IMR-90 (cell line): ENCODE measurements at regions not wholly inside any gene's neighbourhood (a gene's known extent, or its start where the extent isn't known, plus 50 kb on each side); places are given as distances from the start of the nearest gene placed in this dataset.

Source experiments
- BHLHE40 ChIP-seq: fragments of 150-350 bp; IDR thresholded peaks from 2 replicates; pipeline ENCODE4 v1.6.1; 2016; ENCODE audit warnings: mild to moderate bottlenecking, low read depth, low read length
- CEBPB ChIP-seq: IDR thresholded peaks from 2 replicates; pipeline ENCODE4 v1.6.1; 2012; ENCODE audit warnings: low read depth, low read length, improper control_type of control experiment
- CHD1 ChIP-seq: IDR thresholded peaks from 2 replicates; pipeline ENCODE4 v1.6.1; 2012; ENCODE audit warnings: low read depth, low read length, improper control_type of control experiment
- CTCF ChIP-seq: conservative IDR thresholded peaks from 2 replicates; pipeline ENCODE4 v1.5.1; 2012; ENCODE audit warnings: mild to moderate bottlenecking, low read depth, low read length, improper control_type of control experiment
- ELK1 ChIP-seq: fragments of 150-350 bp; IDR thresholded peaks from 2 replicates; pipeline ENCODE4 v1.6.1; 2016; ENCODE audit warnings: low read depth, mild to moderate bottlenecking, low read length, moderate library complexity, borderline replicate concordance
- FOS ChIP-seq: fragments of 150-350 bp; IDR thresholded peaks from 2 replicates; pipeline ENCODE4 v1.6.1; 2016; ENCODE audit warnings: low read depth, low read length
- MXI1 ChIP-seq: IDR thresholded peaks from 2 replicates; pipeline ENCODE4 v1.6.1; 2012; ENCODE audit warnings: low read depth, mild to moderate bottlenecking, low read length, moderate library complexity, borderline replicate concordance
- POLR2A ChIP-seq: IDR thresholded peaks from 2 replicates; pipeline ENCODE4 v1.6.1; 2012; ENCODE audit warnings: mild to moderate bottlenecking, low read depth, low read length
- RAD21 ChIP-seq: IDR thresholded peaks from 2 replicates; pipeline ENCODE4 v1.6.1; 2012; ENCODE audit warnings: low read length, improper control_type of control experiment
- RCOR1 ChIP-seq: IDR thresholded peaks from 2 replicates; pipeline ENCODE4 v1.6.1; 2012; ENCODE audit warnings: mild to moderate bottlenecking, low read length, improper control_type of control experiment; ENCODE audit not compliant: insufficient replicate concordance
- RFX5 ChIP-seq: IDR thresholded peaks from 2 replicates; pipeline ENCODE4 v1.8.0; 2012; ENCODE audit warnings: low read depth, mild to moderate bottlenecking, low read length, moderate library complexity
- SMC3 ChIP-seq: fragments of 150-350 bp; IDR thresholded peaks from 2 replicates; pipeline ENCODE4 v1.6.1; 2016; ENCODE audit warnings: low read depth, mild to moderate bottlenecking, antibody characterized with exemption, low read length, moderate library complexity
- USF2 ChIP-seq: fragments of 150-350 bp; IDR thresholded peaks from 2 replicates; pipeline ENCODE4 v1.6.1; 2017; ENCODE audit warnings: mild to moderate bottlenecking, antibody characterized with exemption, low read length, low read depth

GRCh38 chr9:93730648-93731047 lies 154.3 kb downstream of the PHF2 start:
- TF ChIP-seq CTCF (no peak), CEBPB (no peak), RFX5 (no peak), POLR2A (no peak), SMC3 (no peak), RAD21 (no peak), USF2 (no peak), BHLHE40 (no peak), ELK1 (no peak), MXI1 (no peak), CHD1 (no peak), FOS (no peak), RCOR1 (no peak)
